Liver (tissue), 7 donors: ENCODE measurements at regions not wholly inside any gene's neighbourhood (a gene's known extent, or its start where the extent isn't known, plus 50 kb on each side); places are given as distances from the start of the nearest gene placed in this dataset.

Source experiments
- DNase-seq: peaks from one replicate; pipeline ENCODE4 v3.0.0-alpha.2; 2017; ENCODE audit warnings: low spot score
- H3K27ac ChIP-seq, 2 donors: one replicate each; pipeline ENCODE4 v1.7.0; 2013; ENCODE audit warnings: inconsistent platforms in 2 of 2, low read length in 2 of 2, control low read depth in 1 of 2, low read depth in 1 of 2, mild to moderate bottlenecking in 1 of 2
- H3K27me3 ChIP-seq, 4 donors: one replicate each; pipeline versions ENCODE4 v1.6.1 to v1.7.0; 2013; ENCODE audit warnings: low read length in 3 of 4, inconsistent platforms in 1 of 4, mild to moderate bottlenecking in 1 of 4, moderate library complexity in 1 of 4; ENCODE audit not compliant: control insufficient read depth in 4 of 4, insufficient read depth in 4 of 4
- H3K36me3 ChIP-seq, 4 donors: one replicate each; pipeline versions ENCODE4 v1.6.1 to v1.7.0; 2013; ENCODE audit warnings: low read length in 3 of 4, mild to moderate bottlenecking in 3 of 4, low read depth in 1 of 4, moderate library complexity in 1 of 4; ENCODE audit not compliant: control insufficient read depth in 4 of 4, insufficient read depth in 3 of 4
- H3K4me1 ChIP-seq, 4 donors: one replicate each; pipeline versions ENCODE4 v1.6.1 to v1.7.0; 2013; ENCODE audit warnings: low read length in 3 of 4, mild to moderate bottlenecking in 3 of 4, moderate library complexity in 1 of 4; ENCODE audit not compliant: control insufficient read depth in 4 of 4, insufficient read depth in 4 of 4
- H3K4me3 ChIP-seq, 3 donors: one replicate each; pipeline versions ENCODE4 v1.6.1 to v1.7.0; 2013; ENCODE audit warnings: low read length in 3 of 3, control low read depth in 1 of 3, low read depth in 1 of 3, mild to moderate bottlenecking in 1 of 3
- H3K9ac ChIP-seq, 2 donors: one replicate each; pipeline ENCODE4 v1.7.0; 2013; ENCODE audit warnings: low read length in 2 of 2, mild to moderate bottlenecking in 2 of 2, moderate library complexity in 2 of 2, control low read depth in 1 of 2, low read depth in 1 of 2
- H3K9me3 ChIP-seq, 4 donors: one replicate each; pipeline versions ENCODE4 v1.6.1 to v1.7.0; 2013; ENCODE audit warnings: low read length in 3 of 4; ENCODE audit not compliant: control insufficient read depth in 4 of 4
- EGR1 ChIP-seq, 2 donors: IDR thresholded peaks; 2 replicates each; pipeline ENCODE4 v1.6.1; 2016 to 2018; ENCODE audit warnings: antibody characterized with exemption in 2 of 2, low read depth in 2 of 2
- FOXA1 ChIP-seq: IDR thresholded peaks from 2 replicates; pipeline ENCODE4 v1.6.1; 2016; ENCODE audit warnings: antibody characterized with exemption
- FOXA2 ChIP-seq: IDR thresholded peaks from 2 replicates; pipeline ENCODE4 v1.6.1; 2016; ENCODE audit warnings: antibody characterized with exemption
- GABPA ChIP-seq, 2 donors: IDR thresholded peaks in 1 of 2; conservative IDR thresholded peaks in 1 of 2; 2 replicates each; pipeline ENCODE4 v1.6.1; 2016; ENCODE audit warnings: antibody characterized with exemption in 2 of 2, mild to moderate bottlenecking in 1 of 2, moderate library complexity in 1 of 2
- HNF4A ChIP-seq, 2 donors: conservative IDR thresholded peaks; 2 replicates each; pipeline ENCODE4 v1.6.1; 2016; ENCODE audit warnings: antibody characterized with exemption in 2 of 2, mild to moderate bottlenecking in 2 of 2
- JUND ChIP-seq, 2 donors: IDR thresholded peaks; 2 replicates each; pipeline ENCODE4 v1.6.1; 2016; ENCODE audit warnings: antibody characterized with exemption in 2 of 2
- NR2F2 ChIP-seq: IDR thresholded peaks from 2 replicates; pipeline ENCODE4 v1.6.1; 2016; ENCODE audit warnings: antibody characterized with exemption
- RAD21 ChIP-seq, 2 donors: IDR thresholded peaks; 2 replicates each; pipeline ENCODE4 v1.6.1; 2016; ENCODE audit warnings: antibody characterized with exemption in 2 of 2, mild to moderate bottlenecking in 2 of 2
- RXRA ChIP-seq, 2 donors: IDR thresholded peaks; 2 replicates each; pipeline ENCODE4 v1.6.1; 2017 to 2018; ENCODE audit warnings: antibody characterized with exemption in 2 of 2, mild to moderate bottlenecking in 1 of 2
- SP1 ChIP-seq: IDR thresholded peaks from 2 replicates; pipeline ENCODE4 v1.6.1; 2018; ENCODE audit warnings: antibody characterized with exemption, mild to moderate bottlenecking
- WGBS: extraction: QIAGEN DNeasy Blood & Tissue Kit; methylation state at CpG from one replicate; pipeline ENCODE4 v1.1.7; 2013; 5-methylcytosine and 5-hydroxymethylcytosine counted together
- TF ChIP-seq, protein P1 (sequence below): IDR thresholded peaks from 2 replicates; pipeline ENCODE4 v1.6.1; 2016; ENCODE audit warnings: antibody characterized with exemption, mild to moderate bottlenecking
- TF ChIP-seq, protein P2 (sequence below): IDR thresholded peaks from 2 replicates; pipeline ENCODE4 v1.6.1; 2016; ENCODE audit warnings: antibody characterized with exemption
- TF ChIP-seq, protein P3 (sequence below): IDR thresholded peaks from 2 replicates; pipeline ENCODE4 v1.6.1; 2016; ENCODE audit warnings: antibody characterized with exemption
- donor health status: healthy.
- donor health status: healthy.
- donor health status: healthy.
- donor health status: healthy.

DNA sequence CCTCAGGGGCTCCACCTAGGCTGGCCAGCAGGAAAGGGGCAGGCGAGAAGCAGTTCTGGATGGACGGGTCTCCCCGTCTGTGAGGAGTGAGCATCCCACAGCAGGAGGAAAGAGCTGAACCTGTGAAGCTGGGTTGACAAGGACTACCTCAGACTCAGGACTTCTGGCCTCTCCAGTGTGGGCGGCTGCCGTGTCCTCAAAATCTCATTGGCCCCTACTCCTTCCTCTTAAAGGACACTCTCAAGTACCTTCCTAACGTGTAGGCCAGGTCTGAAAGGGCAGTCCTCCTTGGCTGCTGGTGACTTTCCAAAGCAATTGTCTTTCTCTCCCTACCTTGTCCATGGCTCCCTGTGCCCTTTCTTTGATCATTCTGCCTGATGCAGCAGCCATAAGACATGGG lies 107.0 kb upstream of the AKIP1 start:
- Histone ChIP-seq H3K9me3 (no peaks in the 10 kb centered on the region), H3K4me1 (no peaks in the 10 kb centered on the region), H3K27ac (no peak overlapping the region), H3K9ac (no peak overlapping the region), H3K4me3 (no peak overlapping the region), H3K36me3 (no peaks in the 10 kb centered on the region), H3K27me3 (no peaks in the 10 kb centered on the region)
- TF ChIP-seq SP1 (no peak), EGR1 (IDR thresholded peaks at IDR 0.05; ENCODE audit: low read depth in 2 of 2) (no peak), HNF4A (conservative IDR thresholded peaks at IDR 0.05) (no peak), FOXA1 (no peak), GABPA (IDR thresholded peaks at IDR 0.05 in 1 of 2, conservative IDR thresholded peaks at IDR 0.05 in 1 of 2) (no peak)
- TF ChIP-seq, protein P1, sequence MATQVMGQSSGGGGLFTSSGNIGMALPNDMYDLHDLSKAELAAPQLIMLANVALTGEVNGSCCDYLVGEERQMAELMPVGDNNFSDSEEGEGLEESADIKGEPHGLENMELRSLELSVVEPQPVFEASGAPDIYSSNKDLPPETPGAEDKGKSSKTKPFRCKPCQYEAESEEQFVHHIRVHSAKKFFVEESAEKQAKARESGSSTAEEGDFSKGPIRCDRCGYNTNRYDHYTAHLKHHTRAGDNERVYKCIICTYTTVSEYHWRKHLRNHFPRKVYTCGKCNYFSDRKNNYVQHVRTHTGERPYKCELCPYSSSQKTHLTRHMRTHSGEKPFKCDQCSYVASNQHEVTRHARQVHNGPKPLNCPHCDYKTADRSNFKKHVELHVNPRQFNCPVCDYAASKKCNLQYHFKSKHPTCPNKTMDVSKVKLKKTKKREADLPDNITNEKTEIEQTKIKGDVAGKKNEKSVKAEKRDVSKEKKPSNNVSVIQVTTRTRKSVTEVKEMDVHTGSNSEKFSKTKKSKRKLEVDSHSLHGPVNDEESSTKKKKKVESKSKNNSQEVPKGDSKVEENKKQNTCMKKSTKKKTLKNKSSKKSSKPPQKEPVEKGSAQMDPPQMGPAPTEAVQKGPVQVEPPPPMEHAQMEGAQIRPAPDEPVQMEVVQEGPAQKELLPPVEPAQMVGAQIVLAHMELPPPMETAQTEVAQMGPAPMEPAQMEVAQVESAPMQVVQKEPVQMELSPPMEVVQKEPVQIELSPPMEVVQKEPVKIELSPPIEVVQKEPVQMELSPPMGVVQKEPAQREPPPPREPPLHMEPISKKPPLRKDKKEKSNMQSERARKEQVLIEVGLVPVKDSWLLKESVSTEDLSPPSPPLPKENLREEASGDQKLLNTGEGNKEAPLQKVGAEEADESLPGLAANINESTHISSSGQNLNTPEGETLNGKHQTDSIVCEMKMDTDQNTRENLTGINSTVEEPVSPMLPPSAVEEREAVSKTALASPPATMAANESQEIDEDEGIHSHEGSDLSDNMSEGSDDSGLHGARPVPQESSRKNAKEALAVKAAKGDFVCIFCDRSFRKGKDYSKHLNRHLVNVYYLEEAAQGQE: no peak
- TF ChIP-seq, protein P2, sequence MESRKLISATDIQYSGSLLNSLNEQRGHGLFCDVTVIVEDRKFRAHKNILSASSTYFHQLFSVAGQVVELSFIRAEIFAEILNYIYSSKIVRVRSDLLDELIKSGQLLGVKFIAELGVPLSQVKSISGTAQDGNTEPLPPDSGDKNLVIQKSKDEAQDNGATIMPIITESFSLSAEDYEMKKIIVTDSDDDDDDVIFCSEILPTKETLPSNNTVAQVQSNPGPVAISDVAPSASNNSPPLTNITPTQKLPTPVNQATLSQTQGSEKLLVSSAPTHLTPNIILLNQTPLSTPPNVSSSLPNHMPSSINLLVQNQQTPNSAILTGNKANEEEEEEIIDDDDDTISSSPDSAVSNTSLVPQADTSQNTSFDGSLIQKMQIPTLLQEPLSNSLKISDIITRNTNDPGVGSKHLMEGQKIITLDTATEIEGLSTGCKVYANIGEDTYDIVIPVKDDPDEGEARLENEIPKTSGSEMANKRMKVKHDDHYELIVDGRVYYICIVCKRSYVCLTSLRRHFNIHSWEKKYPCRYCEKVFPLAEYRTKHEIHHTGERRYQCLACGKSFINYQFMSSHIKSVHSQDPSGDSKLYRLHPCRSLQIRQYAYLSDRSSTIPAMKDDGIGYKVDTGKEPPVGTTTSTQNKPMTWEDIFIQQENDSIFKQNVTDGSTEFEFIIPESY: no peak
- 90% methylated on average over 6 of the region's 6 CpGs for WGBS
- no peak for DNase-seq

DNA sequence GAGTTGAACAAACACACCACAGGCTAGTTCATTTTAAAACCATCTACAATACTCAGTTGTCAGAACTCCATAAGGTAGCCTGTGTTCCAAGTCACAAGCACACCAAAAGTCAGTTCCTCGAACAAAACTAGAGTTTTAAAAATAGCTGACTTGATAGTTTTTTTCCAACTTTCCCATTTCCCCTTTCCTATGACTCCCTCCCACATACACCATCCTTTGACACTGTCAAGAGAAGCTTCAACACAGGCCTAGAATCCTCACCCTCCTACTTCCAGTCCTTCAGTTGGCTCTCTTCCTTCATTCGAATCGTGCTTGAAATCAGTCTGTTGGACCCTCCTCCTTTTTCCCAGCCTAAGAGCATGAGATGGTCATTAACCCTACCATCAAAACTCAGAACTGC lies 105.7 kb upstream of the AKIP1 start:
- DNase-seq: no peak
- TF ChIP-seq RAD21 (IDR thresholded peaks at IDR 0.05) (no peak), HNF4A (conservative IDR thresholded peaks at IDR 0.05) (no peak), JUND (IDR thresholded peaks at IDR 0.05) (no peak), NR2F2 (no peak), SP1 (no peak), FOXA2 (no peak), RXRA (IDR thresholded peaks at IDR 0.05) (no peak)
- TF ChIP-seq, protein P3, sequence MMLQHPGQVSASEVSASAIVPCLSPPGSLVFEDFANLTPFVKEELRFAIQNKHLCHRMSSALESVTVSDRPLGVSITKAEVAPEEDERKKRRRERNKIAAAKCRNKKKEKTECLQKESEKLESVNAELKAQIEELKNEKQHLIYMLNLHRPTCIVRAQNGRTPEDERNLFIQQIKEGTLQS: no peak
- TF ChIP-seq, protein P1: no peak
- Histone ChIP-seq H3K36me3 (no peaks in the 10 kb centered on the region), H3K4me3 (no peak overlapping the region), H3K27me3 (no peaks in the 10 kb centered on the region), H3K27ac (peak overlapping the region in 1 of 2 donors; percentile 12), H3K9ac (no peak overlapping the region), H3K4me1 (peaks cover 0 to 5% (median 3%) of the 10 kb centered on the region in 4 donors), H3K9me3 (no peaks in the 10 kb centered on the region)
- 78% methylated on average over 3 of the region's 3 CpGs for WGBS
